ENCODE measurements at regions not wholly inside any gene's neighbourhood (a gene's known extent, or its start where the extent isn't known, plus 50 kb on each side); places are given as distances from the start of the nearest gene placed in this dataset.

- peaks cover 7% of the 10 kb centered on the region for H3K27me3 Mint-ChIP-seq (ENCODE audit: low read depth)
- H3K27ac Mint-ChIP-seq (ENCODE audit: unreplicated experiment): no peak overlapping the region
- no peak for DNase-seq (ENCODE audit: low read depth, low spot score)
- H3K4me1 Mint-ChIP-seq: no peaks in the 10 kb centered on the region
- no peaks in the 10 kb centered on the region for H3K36me3 Mint-ChIP-seq (ENCODE audit: low read depth)
- peaks cover 2% of the 10 kb centered on the region for H3K9me3 Mint-ChIP-seq
- TF ChIP-seq CTCF (conservative IDR thresholded peaks at IDR 0.05): no peak
- H3K4me3 Mint-ChIP-seq: no peak overlapping the region
These were observed 408.0 kb upstream of the KAZN start for GRCh38 chr1:14190508-14190907.

- H3K27me3 Mint-ChIP-seq (ENCODE audit: low read depth): peaks cover 7% of the 10 kb centered on the region
- DNase-seq (ENCODE audit: low read depth, low spot score): no peak
- no peak for TF ChIP-seq CTCF (conservative IDR thresholded peaks at IDR 0.05)
- no peaks in the 10 kb centered on the region for H3K4me1 Mint-ChIP-seq
- H3K9me3 Mint-ChIP-seq: no peaks in the 10 kb centered on the region
- H3K27ac Mint-ChIP-seq (ENCODE audit: unreplicated experiment): no peak overlapping the region
- H3K36me3 Mint-ChIP-seq (ENCODE audit: low read depth): no peaks in the 10 kb centered on the region
- H3K4me3 Mint-ChIP-seq: no peak overlapping the region
These were observed 404.0 kb upstream of the KAZN start for GRCh38 chr1:14194511-14194910.

- no peak for TF ChIP-seq CTCF (conservative IDR thresholded peaks at IDR 0.05)
- Mint-ChIP-seq H3K4me1 (no peaks in the 10 kb centered on the region), H3K4me3 (no peak overlapping the region), H3K9me3 (peaks cover under 1% of the 10 kb centered on the region), H3K27ac (ENCODE audit: unreplicated experiment) (no peak overlapping the region), H3K36me3 (ENCODE audit: low read depth) (peaks cover under 1% of the 10 kb centered on the region), H3K27me3 (ENCODE audit: low read depth) (no peaks in the 10 kb centered on the region)
- DNase-seq (ENCODE audit: low read depth, low spot score): no peak
These were observed 393.4 kb upstream of the KAZN start for GRCh38 chr1:14205066-14205465.

GRCh38 chr1:14215151-14215550, 383.3 kb upstream of the KAZN start:
- Mint-ChIP-seq H3K27me3 (ENCODE audit: low read depth) (peaks cover 3% of the 10 kb centered on the region), H3K9me3 (peaks cover 14% of the 10 kb centered on the region)

GRCh38 chr1:14217384-14217783, 381.1 kb upstream of the KAZN start:
- H3K27me3 Mint-ChIP-seq (ENCODE audit: low read depth): peaks cover 9% of the 10 kb centered on the region
- DNase-seq (ENCODE audit: low read depth, low spot score): no peak

More at GRCh38 chr1:14215151-14215550, 383.3 kb upstream of the KAZN start:
- Mint-ChIP-seq H3K4me3 (no peak overlapping the region), H3K27ac (ENCODE audit: unreplicated experiment) (no peak overlapping the region), H3K4me1 (no peaks in the 10 kb centered on the region), H3K36me3 (ENCODE audit: low read depth) (peaks cover 4% of the 10 kb centered on the region)
- no peak for TF ChIP-seq CTCF (conservative IDR thresholded peaks at IDR 0.05)
- DNase-seq (ENCODE audit: low read depth, low spot score): no peak

More at GRCh38 chr1:14217384-14217783, 381.1 kb upstream of the KAZN start:
- Mint-ChIP-seq H3K36me3 (ENCODE audit: low read depth) (peaks cover 2% of the 10 kb centered on the region), H3K9me3 (peaks cover 12% of the 10 kb centered on the region), H3K27ac (ENCODE audit: unreplicated experiment) (no peak overlapping the region), H3K4me3 (no peak overlapping the region), H3K4me1 (no peaks in the 10 kb centered on the region)
- TF ChIP-seq CTCF (conservative IDR thresholded peaks at IDR 0.05): no peak
